ENCODE measurements at regions not wholly inside any gene's neighbourhood (a gene's known extent, or its start where the extent isn't known, plus 50 kb on each side); places are given as distances from the start of the nearest gene placed in this dataset.
A peak's percentile ranks its signal among the peaks of the same experiment; 100 is the strongest.

DNA sequence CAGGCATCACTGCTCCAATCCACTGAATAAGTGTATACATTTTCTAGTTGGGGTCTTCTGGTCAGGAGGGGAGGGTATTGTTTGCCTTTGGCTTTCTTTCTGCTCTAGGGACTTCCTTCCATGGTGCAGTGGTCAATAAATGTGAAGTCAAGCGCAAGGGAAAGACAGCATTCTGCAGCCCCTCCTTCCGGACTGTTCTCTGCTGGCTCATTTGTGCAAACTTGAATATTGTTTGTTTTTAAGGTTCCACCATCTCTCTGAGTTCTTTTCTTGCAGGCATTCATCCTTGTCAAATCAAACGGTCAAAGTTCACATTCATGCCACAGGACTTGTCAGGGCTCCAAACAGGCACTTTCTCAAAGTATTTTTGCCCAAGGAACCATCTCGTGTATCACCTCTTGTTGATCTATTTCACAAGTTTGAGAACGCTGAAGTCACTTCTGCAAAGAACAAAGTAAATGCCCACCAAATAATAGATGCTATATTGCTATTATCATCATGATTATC, 205.6 kb upstream of the KAZN start:
- ATAC-seq (no peak), DNase-seq (no peak)
- Histone ChIP-seq H3K9me3 (no peaks in the 10 kb centered on the region), H3K4me3 (no peak overlapping the region), H3K36me3 (ENCODE audit: low read depth) (no peaks in the 10 kb centered on the region), H3K4me1 (ENCODE audit: low read depth) (no peaks in the 10 kb centered on the region)
- TF ChIP-seq, protein P1, sequence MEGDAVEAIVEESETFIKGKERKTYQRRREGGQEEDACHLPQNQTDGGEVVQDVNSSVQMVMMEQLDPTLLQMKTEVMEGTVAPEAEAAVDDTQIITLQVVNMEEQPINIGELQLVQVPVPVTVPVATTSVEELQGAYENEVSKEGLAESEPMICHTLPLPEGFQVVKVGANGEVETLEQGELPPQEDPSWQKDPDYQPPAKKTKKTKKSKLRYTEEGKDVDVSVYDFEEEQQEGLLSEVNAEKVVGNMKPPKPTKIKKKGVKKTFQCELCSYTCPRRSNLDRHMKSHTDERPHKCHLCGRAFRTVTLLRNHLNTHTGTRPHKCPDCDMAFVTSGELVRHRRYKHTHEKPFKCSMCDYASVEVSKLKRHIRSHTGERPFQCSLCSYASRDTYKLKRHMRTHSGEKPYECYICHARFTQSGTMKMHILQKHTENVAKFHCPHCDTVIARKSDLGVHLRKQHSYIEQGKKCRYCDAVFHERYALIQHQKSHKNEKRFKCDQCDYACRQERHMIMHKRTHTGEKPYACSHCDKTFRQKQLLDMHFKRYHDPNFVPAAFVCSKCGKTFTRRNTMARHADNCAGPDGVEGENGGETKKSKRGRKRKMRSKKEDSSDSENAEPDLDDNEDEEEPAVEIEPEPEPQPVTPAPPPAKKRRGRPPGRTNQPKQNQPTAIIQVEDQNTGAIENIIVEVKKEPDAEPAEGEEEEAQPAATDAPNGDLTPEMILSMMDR (IDR thresholded peaks at IDR 0.05), result no peak
- intact Hi-C loops (cut with DNase I, micrococcal nuclease), result no loop called here

GRCh38 chr1:14396100-14396499, 202.4 kb upstream of the KAZN start:
- Histone ChIP-seq H3K36me3 (ENCODE audit: low read depth) (no peaks in the 10 kb centered on the region), H3K9me3 (no peaks in the 10 kb centered on the region), H3K4me1 (ENCODE audit: low read depth) (no peaks in the 10 kb centered on the region), H3K4me3 (no peak overlapping the region)
- DNase-seq (no peak), ATAC-seq (no peak)
- TF ChIP-seq, protein P1 (IDR thresholded peaks at IDR 0.05), result no peak
- intact Hi-C loops (cut with DNase I, micrococcal nuclease), result no loop called here

DNA sequence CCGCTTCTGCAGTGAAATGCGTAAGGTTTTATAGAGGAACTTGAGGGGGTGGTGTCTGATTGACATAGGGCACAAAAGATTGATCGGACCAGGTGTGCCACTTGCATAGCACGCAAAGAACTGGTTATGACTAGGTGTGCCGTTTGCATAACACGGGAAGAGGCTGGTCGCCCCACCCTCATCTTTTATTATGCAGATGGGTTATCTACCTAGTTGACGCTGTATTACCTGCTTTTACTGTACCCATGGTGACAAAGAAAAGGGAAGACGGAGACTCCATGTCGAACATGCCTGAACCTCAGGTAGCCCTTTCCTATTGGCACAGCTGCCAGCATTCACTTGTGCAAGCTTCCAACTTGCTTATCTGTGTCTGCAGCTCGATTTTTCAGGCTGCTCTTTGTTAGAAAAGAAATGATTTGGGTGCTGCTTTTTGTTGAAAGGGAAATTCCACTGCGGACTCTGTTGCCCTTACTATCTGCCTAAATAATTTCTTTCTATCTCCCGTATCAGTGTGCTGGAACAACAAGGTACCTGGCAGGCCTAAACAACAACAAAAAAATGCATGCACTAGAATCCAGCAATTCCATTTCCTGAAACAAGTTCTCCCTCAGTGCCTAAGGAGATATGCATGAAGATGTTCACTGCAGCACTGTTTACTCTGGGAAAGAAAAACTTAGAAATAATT, 194.4 kb upstream of the KAZN start:
- Histone ChIP-seq H3K9me3 (no peaks in the 10 kb centered on the region), H3K4me3 (no peak overlapping the region), H3K36me3 (ENCODE audit: low read depth) (no peaks in the 10 kb centered on the region), H3K4me1 (ENCODE audit: low read depth) (peaks cover 3% of the 10 kb centered on the region)
- TF ChIP-seq, protein P1 (IDR thresholded peaks at IDR 0.05), result no peak
- intact Hi-C loops (cut with DNase I, micrococcal nuclease), result no loop called here
- peak in 2 of 3 donors; percentile 48 to 62 for DNase-seq
- ATAC-seq, result peak; percentile 100

- intact Hi-C loops (cut with DNase I, micrococcal nuclease), result no loop called here
- Histone ChIP-seq H3K4me1 (ENCODE audit: low read depth) (peaks cover 3% of the 10 kb centered on the region), H3K9me3 (no peaks in the 10 kb centered on the region), H3K4me3 (no peak overlapping the region), H3K36me3 (ENCODE audit: low read depth) (no peaks in the 10 kb centered on the region)
- ATAC-seq (no peak), DNase-seq (no peak)
- TF ChIP-seq, protein P1 (IDR thresholded peaks at IDR 0.05), result no peak
These were observed 193.6 kb upstream of the KAZN start for GRCh38 chr1:14404862-14405301.

- DNase-seq (no peak), ATAC-seq (no peak)
- Histone ChIP-seq H3K9me3 (no peaks in the 10 kb centered on the region), H3K4me1 (ENCODE audit: low read depth) (no peaks in the 10 kb centered on the region), H3K36me3 (ENCODE audit: low read depth) (no peaks in the 10 kb centered on the region), H3K4me3 (no peak overlapping the region)
- intact Hi-C loops (cut with DNase I, micrococcal nuclease), result no loop called here
- TF ChIP-seq, protein P1 (IDR thresholded peaks at IDR 0.05), result no peak
These were observed 186.2 kb upstream of the KAZN start for GRCh38 chr1:14412235-14412634.

Data from mucosa of descending colon (tissue), 3 donors.